Left forelimb (tissue), 1 donor: ENCODE measurements at regions not wholly inside any gene's neighbourhood (a gene's known extent, or its start where the extent isn't known, plus 50 kb on each side); places are given as distances from the start of the nearest gene placed in this dataset.
"Not testable (repeated sequence)": the region's sequence is repeated elsewhere in the genome, so short reads cannot be mapped to it uniquely, and the experiment has no call there.

Source experiments
- DNase-seq: peaks from one replicate; pipeline ENCODE4 v3.0.0-alpha.2; 2018; ENCODE audit warnings: low spot score

GRCh38 chr2:88860421-88861075 is 169.1 kb downstream of the RPIA start:
- DNase-seq = no peak

DNA sequence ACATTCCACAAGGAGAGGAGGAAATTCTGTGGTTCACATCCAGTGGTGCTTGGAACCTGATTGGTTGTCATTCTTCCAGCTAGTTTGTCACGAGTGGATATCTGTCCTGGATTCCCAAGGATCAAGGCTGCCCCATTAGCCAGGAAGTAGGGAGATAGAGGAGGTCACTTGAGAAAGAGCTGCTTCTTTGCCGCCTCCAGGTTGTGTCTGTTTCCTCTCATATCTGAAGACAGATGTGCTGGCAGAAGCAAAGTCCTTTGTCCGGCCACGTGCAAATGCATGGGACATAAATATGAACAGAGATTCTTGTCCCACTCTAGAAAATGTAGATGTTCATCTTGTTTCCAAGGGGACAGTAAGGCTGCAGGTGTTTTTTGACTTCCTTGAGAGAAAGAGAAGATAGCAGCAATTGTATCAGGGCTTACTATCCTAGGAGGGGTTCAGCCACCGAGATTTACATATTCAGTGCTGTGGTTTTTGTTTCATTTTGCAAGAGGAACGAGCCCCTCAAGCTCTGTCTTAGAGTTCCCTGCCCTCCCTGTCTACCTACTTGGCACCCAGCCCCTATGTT is 174.4 kb downstream of the RPIA start:
- no peak for DNase-seq

- no peak for DNase-seq
These were observed 175.3 kb downstream of the RPIA start for GRCh38 chr2:88866756-88867155.

GRCh38 chr2:88868861-88869260 is 177.4 kb downstream of the RPIA start:
- DNase-seq = no peak

- no peak for DNase-seq
These were observed 178.9 kb downstream of the RPIA start for GRCh38 chr2:88870267-88870839.

- DNase-seq = no peak
These were observed 179.9 kb downstream of the RPIA start for GRCh38 chr2:88871336-88871735.

DNA sequence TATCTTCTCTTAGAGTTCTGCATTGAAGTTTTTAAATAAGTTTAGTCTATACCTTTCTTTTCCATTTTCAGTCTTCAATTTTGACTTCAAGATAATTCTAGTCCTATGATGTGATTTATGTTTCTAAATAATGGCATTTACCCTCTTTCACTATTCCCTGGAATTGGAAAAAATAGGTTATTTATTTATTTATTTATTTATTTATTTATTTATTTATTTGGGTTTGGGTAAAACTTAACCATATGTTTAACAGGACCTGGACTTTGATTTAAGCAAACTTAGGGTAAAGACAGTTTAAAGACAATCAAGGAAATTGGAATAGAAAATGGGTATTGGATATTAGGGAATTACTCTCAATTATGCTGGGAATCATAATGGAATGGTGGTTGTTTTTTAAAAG is 182.1 kb downstream of the RPIA start:
- no peak for DNase-seq

DNA sequence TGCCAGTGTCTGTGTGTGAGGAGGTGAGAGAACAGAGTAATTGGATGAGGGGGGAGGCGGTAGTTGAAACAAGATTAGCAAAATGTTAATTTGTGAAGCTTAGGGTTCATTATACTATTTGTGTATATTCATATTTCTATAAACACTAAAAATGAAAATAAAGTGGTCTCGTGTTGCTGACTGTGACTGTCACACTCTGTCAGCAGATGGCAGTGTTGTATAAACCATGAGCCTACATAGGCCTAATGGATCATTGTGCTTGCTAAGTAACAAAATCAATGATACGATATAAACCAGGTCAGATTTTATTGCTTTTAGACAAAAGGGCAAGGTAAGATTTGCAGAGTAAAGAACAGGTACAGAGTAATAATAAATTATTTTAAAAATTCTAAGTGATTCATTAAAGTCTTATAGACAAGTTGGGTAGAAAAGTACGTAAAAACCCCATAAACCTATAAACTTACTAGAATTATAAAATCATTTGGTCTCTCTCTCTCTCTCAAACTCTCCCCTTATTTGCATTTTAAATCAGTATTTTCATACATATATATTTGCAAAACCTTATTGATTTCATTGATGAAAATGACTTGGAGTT is 182.7 kb downstream of the RPIA start:
- no peak for DNase-seq

DNA sequence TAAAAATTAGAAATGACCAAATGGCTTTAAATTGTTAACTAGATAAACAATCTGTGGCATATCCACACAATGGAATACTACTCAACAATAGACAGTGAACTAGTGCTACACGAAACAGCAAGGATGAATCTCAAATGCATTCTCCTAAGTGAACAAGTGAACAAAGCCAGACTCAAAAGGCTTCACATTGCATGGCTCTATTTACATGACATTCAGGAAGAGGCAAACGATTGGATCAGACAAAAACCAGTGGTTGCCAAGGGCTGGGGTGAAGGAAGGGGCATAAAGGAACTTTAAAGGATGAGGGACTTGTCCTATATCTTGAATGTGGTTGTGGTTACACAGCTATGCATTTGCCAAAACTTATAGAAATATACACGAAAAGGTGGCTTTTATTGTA is 184.3 kb downstream of the RPIA start:
- DNase-seq = no peak

- no peak for DNase-seq
These were observed 189.0 kb downstream of the RPIA start for GRCh38 chr2:88880441-88880953.

DNA sequence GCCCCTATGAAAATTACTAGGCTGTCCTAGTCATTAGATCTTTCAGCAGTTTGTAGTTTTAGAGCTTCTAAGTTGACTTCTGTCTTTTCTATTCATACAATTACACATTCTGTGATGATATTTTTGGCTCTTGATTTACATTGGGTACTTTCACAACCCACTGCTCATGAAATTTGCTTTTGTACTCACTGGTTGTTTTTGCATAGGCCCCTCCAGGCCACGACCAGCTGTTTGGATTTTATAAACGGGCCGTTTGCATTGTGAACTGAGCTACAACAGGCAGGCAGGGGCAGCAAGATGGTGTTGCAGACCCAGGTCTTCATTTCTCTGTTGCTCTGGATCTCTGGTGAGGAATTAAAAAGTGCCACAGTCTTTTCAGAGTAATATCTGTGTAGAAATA is 193.8 kb downstream of the RPIA start:
- no peak for DNase-seq

DNA sequence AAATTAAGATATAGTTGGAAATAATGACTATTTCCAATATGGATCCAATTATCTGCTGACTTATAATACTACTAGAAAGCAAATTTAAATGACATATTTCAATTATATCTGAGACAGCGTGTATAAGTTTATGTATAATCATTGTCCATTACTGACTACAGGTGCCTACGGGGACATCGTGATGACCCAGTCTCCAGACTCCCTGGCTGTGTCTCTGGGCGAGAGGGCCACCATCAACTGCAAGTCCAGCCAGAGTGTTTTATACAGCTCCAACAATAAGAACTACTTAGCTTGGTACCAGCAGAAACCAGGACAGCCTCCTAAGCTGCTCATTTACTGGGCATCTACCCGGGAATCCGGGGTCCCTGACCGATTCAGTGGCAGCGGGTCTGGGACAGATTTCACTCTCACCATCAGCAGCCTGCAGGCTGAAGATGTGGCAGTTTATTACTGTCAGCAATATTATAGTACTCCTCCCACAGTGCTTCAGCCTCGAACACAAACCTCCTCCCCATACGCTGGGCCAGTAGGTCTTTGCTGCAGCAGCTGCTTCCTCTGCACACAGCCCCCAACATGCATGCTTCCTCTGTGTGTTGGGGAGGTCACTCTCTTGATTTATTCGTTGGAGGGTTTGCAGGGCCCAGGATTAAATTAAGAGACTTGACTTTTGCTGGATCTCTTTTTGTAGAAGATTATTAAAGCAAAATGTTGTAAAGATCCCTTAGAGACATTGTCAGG is 194.4 kb downstream of the RPIA start:
- no peak for DNase-seq

- DNase-seq = not testable (repeated sequence)
These were observed 196.0 kb downstream of the RPIA start for GRCh38 chr2:88887466-88887865.

DNA sequence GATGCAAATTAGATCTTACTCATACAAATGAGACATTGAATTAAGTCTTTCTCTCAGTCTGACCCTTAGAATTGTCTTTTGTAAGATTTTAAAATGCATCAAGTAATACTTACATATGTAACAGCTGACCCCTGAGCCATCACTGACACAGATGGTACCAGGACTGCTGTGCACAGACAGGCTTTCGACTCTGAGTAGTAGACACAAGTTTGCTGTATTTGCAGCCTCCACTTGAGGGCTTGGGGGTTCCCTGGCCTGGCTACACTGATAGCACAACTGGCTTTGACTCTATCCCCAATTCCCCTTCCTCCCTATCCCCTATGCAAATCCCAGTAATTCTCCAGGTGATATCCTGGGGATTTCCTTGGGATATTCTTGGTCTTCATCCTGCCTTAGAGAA is 200.7 kb downstream of the RPIA start:
- no peak for DNase-seq

DNA sequence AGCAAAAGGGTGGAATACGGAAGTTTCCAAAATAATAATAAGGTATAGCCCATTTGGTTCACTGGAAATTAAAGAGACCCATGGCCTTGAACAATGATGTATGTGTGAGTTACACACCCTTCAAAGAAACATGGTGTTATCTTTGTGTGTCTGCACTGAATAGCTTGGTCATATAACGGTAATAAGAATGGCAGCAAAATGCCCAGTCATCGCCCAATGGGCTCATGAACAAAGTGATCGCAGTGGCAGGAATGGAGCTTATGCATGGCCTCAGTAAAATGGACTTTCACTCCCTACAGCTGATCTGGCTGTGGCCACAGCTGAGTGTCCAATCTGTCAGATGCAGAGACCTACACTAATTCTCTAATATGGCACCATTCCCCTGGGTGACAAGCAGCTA is 201.3 kb downstream of the RPIA start:
- no peak for DNase-seq

DNA sequence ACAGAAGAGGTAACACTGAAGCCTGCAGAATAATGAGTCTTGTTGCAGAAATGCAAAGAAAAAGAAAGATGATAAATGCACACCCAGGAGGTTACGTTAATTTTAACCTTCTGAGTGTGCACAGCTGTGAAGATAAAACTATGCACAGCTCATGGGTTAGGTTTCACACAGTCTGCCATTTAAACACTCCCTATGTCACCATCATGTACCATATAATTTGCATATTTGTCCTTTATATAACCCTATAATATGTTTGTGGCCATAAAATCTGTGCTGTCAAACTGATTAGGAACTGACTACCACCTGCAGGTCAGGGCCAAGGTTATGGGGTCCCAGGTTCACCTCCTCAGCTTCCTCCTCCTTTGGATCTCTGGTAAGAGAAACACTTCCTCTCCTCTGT is 205.5 kb downstream of the RPIA start:
- no peak for DNase-seq

DNA sequence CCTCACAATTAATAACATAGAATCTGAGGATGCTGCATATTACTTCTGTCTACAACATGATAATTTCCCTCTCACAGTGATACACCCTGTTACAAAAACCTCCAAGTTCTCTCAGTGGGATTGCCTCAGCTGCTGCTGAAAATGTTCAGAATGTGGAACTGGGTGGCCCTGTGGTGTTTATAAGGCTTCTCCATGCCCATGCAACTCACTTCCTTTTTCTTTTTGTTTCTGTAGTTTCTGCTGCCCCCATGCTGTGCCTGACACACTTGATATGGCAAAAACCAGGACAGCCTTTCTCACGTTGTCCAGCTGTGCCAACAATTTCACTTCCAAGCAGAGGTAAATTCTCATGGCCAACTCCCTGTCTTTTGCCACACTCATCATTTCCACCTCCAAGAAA is 206.2 kb downstream of the RPIA start:
- DNase-seq = no peak

- DNase-seq = no peak
These were observed 212.4 kb downstream of the RPIA start for GRCh38 chr2:88903749-88904353.

- DNase-seq = no peak
These were observed 221.8 kb downstream of the RPIA start for GRCh38 chr2:88913280-88913679.

DNA sequence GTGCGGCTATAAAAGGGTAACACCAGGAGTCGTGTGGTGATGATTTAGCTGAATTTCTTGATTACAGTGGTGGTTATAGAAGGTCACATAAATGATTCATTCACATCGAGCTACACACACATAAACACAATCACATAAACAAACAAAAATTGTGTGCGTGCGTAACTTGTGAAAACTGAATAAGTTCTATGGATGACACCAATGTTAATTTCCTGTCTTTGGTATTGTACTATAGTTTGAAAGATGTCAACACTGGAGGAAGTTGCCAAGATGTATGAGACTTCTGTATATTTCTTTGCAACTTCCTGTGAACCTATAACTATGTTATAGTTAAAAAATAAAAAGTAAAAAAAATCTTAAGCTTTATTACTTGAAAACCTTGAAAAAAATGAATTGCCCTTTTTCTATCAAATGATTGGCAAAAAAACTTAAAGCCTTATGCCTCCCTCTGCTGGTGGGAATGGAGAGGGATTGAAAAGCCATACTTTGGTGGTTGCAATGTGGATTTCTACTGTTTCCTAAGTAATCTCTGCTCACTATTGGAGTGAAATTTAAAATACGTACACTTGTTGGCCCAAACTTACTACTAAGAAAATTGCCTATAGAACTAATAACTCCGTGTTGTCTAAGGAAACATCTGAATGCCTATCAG is 227.7 kb downstream of the RPIA start:
- DNase-seq = no peak

DNA sequence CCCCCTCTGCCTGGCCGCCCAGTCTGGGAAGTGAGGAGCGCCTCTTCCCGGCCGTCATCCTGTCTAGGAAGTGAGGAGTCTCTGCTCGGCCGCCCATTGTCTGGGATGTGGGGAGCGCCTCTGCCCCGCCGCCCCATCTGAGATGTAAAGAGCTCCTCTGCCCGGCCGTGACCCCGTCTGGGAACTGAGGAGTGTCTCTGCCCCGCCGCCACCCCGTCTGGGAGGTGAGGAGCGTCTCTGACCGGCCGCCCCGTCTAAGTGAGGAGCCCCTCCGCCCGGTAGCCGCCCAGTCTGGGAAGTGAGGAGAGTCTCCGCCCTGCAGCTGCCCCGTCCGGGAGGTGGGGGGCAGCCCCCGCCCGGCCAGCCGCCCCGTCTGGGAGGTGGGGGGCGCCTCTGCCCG is 228.9 kb downstream of the RPIA start:
- DNase-seq = not testable (repeated sequence)

DNA sequence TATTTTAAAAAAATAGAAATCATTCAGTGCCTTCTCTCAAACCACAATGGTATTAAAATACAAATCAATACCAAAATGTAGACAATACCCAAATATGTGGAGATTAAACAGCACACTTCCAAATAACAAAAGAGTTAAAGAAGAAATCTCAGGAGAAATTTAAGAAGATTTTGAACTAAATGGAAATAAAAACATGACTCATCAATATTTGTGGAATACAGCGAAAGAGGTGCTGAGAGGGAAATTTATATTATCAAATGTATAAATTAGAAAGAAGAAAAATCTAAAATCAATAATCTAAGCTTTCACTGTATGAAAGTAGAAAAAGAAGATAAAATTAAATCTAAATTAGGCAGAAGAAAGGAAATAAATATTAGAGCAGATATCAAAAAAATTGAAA is 233.1 kb downstream of the RPIA start:
- no peak for DNase-seq
